HEK293T (cell line): ENCODE measurements at regions not wholly inside any gene's neighbourhood (a gene's known extent, or its start where the extent isn't known, plus 50 kb on each side); places are given as distances from the start of the nearest gene placed in this dataset.
"Not testable (repeated sequence)": the region's sequence is repeated elsewhere in the genome, so short reads cannot be mapped to it uniquely, and the experiment has no call there.

ENCODE experiments used
- CTCF ChIA-PET: fragments of 350-600 bp; formaldehyde crosslinking; extraction: SDS; loops from one replicate; lab custom pipeline; 2021; ENCODE audit warnings: antibody characterized with exemption, inconsistent platforms; lab: Yijun Ruan, JAX
- POLR2A ChIA-PET: fragments of 350-600 bp; formaldehyde crosslinking; extraction: SDS; loops from one replicate; lab custom pipeline; 2020; ENCODE audit warnings: antibody characterized with exemption, inconsistent platforms; lab: Yijun Ruan, JAX
- DNase-seq: peaks from one replicate; pipeline ENCODE4 v3.0.0; 2012; ENCODE audit warnings: mixed read lengths; ENCODE audit errors: extremely low spot score
- ARNT ChIP-seq: fragments of 450-650 bp; IDR thresholded peaks from 2 replicates; pipeline ENCODE4 v1.6.1; 2017; ENCODE audit warnings: mild to moderate bottlenecking
- BHLHE40 ChIP-seq: fragments of 450-650 bp; IDR thresholded peaks from 2 replicates; pipeline ENCODE4 v1.6.1; 2016; ENCODE audit warnings: mild to moderate bottlenecking, moderate library complexity, borderline replicate concordance
- CTBP1 ChIP-seq: fragments of 450-650 bp; IDR thresholded peaks from 2 replicates; pipeline ENCODE4 v1.6.1; 2016; ENCODE audit warnings: borderline replicate concordance
- ELF4 ChIP-seq: fragments of 450-650 bp; IDR thresholded peaks from 2 replicates; pipeline ENCODE4 v1.6.1; 2017; ENCODE audit warnings: antibody characterized with exemption
- FOXA1 ChIP-seq: fragments of 450-650 bp; IDR thresholded peaks from 2 replicates; pipeline ENCODE4 v1.6.1; 2016; ENCODE audit warnings: mild to moderate bottlenecking
- FOXK2 ChIP-seq: fragments of 450-650 bp; IDR thresholded peaks from 2 replicates; pipeline ENCODE4 v1.6.1; 2016; ENCODE audit warnings: mild to moderate bottlenecking
- FOXM1 ChIP-seq: fragments of 450-650 bp; IDR thresholded peaks from 2 replicates; pipeline ENCODE4 v1.6.1; 2017; ENCODE audit warnings: mild to moderate bottlenecking, borderline replicate concordance
- HDGF ChIP-seq: fragments of 450-650 bp; IDR thresholded peaks from 2 replicates; pipeline ENCODE4 v1.6.1; 2017; ENCODE audit warnings: antibody characterized with exemption, borderline replicate concordance
- L3MBTL2 ChIP-seq: fragments of 450-650 bp; conservative IDR thresholded peaks from 2 replicates; pipeline ENCODE4 v1.6.1; 2016; ENCODE audit warnings: mild to moderate bottlenecking
- LEF1 ChIP-seq: fragments of 450-650 bp; IDR thresholded peaks from 2 replicates; pipeline ENCODE4 v1.6.1; 2017; ENCODE audit warnings: mild to moderate bottlenecking, borderline replicate concordance
- NFRKB ChIP-seq: fragments of 450-650 bp; IDR thresholded peaks from 2 replicates; pipeline ENCODE4 v1.6.1; 2016; ENCODE audit warnings: mild to moderate bottlenecking, moderate library complexity
- SP1 ChIP-seq: fragments of 450-650 bp; IDR thresholded peaks from 2 replicates; pipeline ENCODE4 v1.6.1; 2017
- SUZ12 ChIP-seq: fragments of 450-650 bp; IDR thresholded peaks from 2 replicates; pipeline ENCODE4 v1.6.1; 2016; ENCODE audit warnings: mild to moderate bottlenecking
- TARDBP ChIP-seq: fragments of 450-650 bp; IDR thresholded peaks from 2 replicates; pipeline ENCODE4 v1.6.1; 2016
- ZNF384 ChIP-seq: fragments of 450-650 bp; IDR thresholded peaks from 2 replicates; pipeline ENCODE4 v1.6.1; 2016
- TF ChIP-seq, protein P1 (sequence below): fragments of 450-650 bp; IDR thresholded peaks from 2 replicates; pipeline ENCODE4 v1.6.1; 2016

DNA sequence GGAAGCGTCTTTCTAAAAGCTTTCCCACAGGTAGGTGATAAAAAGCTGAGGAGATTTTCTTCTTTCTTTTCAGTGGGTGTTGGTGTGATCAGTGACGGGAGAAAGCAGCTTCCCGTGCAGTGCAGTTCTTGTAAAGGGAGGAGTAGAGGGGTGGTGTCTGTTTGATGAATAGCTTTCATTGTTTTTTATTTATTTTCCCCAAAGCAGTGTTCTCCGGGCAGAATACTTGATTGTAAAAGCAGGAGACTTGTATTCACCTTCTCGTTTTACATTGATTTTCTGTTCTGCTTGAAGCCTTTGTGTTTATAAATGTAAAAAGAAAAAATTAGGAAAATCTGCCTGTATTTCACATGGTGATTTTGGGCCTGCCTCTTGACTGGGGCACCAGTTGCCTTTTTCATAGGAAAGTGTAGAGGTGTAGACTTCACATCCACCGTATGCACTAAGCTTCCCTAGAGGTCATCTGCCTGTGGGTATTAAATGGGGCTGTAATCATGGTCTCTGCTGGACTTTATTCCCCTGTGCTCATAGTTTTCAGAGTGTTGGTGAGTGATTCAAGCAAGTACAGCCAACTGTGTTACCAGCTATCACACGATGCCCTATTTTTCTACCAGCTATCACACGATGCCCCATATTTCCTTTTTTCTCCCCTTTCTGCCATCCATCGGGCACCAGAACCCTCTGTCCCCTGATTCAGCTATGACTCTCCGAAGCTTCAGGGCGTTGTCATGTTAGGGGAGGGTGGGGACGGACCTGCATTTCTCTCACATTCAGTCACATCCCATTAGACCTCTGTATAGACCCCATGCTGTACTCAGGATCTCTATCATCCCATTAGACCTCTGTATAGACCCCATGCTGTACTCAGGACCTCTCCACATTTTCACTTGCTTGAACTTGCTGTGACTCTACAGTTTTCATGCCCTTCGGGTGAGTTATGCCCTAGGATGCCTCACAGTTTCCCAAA lies 526.5 kb downstream of the TRIML1 start:
- DNase-seq, result no peak
- TF ChIP-seq HDGF, result no peak
- no peak for TF ChIP-seq L3MBTL2
- TF ChIP-seq FOXK2, result no peak
- no peak for TF ChIP-seq LEF1
- no peak for TF ChIP-seq ZNF384
- TF ChIP-seq, protein P1, sequence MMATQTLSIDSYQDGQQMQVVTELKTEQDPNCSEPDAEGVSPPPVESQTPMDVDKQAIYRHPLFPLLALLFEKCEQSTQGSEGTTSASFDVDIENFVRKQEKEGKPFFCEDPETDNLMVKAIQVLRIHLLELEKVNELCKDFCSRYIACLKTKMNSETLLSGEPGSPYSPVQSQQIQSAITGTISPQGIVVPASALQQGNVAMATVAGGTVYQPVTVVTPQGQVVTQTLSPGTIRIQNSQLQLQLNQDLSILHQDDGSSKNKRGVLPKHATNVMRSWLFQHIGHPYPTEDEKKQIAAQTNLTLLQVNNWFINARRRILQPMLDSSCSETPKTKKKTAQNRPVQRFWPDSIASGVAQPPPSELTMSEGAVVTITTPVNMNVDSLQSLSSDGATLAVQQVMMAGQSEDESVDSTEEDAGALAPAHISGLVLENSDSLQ, result no peak
- no peak for TF ChIP-seq FOXA1
- no peak for TF ChIP-seq TARDBP
- TF ChIP-seq SP1, result no peak
- no peak for TF ChIP-seq NFRKB
- TF ChIP-seq CTBP1, result no peak
- TF ChIP-seq ARNT, result no peak
- TF ChIP-seq BHLHE40, result no peak
- no peak for TF ChIP-seq SUZ12
- POLR2A ChIA-PET, result no interaction called here
- CTCF ChIA-PET, result no interaction called here

DNA sequence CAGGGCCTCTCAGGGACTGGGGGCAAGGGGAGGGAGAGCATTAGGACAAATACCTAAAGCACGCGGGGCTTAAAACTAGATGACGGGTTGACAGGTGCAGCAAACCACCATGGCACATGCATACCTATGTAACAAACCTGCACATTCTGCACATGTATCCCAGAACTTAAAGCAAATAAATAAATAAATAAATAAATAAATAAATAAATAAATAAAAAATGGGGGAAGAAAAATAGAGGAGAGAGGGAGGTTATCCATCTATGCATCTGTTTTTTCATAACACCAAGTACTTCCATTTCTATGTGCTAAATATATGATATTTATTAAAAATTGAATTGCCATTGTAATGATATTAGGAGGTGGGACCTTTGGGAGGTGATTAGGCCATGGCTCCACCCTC lies 539.5 kb downstream of the TRIML1 start:
- DNase-seq, CTCF ChIA-PET, POLR2A ChIA-PET: not testable (repeated sequence)

DNA sequence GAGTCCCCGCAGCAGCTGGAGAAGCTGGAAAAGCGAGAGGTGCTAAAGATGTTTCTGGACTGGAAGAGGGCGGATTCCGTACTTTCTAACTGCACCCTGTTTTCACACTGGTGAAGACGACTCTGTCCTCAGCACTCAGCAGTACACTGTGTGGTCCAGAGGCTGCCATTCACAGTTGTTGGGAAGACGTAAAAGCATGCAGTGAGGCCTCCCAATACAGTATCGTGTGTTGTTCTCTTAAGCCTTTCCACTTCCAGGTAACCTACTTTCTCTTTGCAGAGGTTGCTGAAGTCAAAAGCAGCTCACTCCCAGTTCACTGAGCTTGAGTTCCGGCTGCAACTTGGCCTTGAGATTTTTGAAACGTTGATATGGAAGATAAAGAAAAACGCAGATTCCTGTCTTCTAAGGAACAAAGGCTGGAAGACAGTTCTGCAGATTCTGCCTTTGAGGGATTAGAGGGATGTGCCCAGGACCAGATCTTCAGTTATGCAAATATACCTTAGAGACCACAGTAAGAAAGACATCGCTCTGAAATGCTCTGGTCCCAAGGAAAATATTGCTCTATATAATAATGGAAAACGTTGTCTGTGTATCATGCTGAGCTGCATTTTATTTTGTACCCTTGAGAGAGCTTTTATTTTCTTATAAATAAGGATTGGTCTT lies 540.9 kb downstream of the TRIML1 start:
- ChIA-PET CTCF (no interaction called here), POLR2A (no interaction called here)
- no peak for DNase-seq
- no peak for TF ChIP-seq SUZ12

DNA sequence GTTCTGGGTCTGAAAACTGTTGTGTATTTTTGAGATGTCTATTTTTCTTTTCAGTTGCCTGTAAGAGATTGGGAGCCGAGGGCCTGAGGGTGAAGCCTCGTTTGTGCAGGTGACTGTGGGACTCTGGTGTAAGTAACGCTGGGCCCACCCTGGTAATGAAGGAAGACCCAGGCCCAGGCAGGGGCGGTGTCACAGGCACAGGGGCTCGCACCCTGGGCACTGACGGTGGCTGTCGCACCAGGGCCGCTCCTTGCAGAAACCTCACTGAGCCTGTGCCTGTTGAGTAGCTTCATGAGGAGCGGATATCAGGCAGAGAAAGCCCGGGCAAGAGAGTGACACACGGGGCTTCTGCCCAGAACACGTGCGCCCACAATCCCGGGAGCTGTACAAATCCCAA lies 541.4 kb downstream of the TRIML1 start:
- CTCF ChIA-PET, result no interaction called here
- no peak for DNase-seq
- POLR2A ChIA-PET, result no interaction called here
- TF ChIP-seq LEF1, result no peak
- no peak for TF ChIP-seq NFRKB
- no peak for TF ChIP-seq ZNF384
- no peak for TF ChIP-seq L3MBTL2
- TF ChIP-seq FOXK2, result no peak
- TF ChIP-seq FOXM1, result no peak
- TF ChIP-seq HDGF, result no peak
- no peak for TF ChIP-seq BHLHE40
- TF ChIP-seq ARNT, result no peak
- TF ChIP-seq TARDBP, result no peak

DNA sequence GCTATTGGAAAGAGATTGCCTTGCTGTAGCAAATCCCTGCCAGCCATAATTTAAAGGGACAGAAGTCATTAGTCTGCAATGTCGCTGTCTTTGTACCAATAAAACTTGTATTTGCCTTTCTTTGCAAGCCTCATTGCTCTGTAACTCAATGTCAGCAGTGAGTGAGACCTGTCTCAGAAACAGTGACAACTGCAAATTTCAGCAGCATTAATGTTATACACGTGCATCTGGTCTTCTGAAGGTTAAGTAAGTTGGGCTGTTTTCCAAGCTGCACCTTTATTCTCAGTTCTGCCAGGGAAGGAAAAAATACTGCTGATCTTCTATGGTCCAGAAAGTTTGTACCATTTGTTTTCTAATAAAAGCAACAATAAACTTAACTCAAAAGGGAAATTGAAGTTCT lies 543.1 kb downstream of the TRIML1 start:
- DNase-seq, result no peak
- ChIA-PET POLR2A (no interaction called here), CTCF (no interaction called here)
- TF ChIP-seq HDGF, result no peak
- TF ChIP-seq FOXM1, result no peak
- TF ChIP-seq SUZ12, result no peak
- TF ChIP-seq ELF4, result no peak
- no peak for TF ChIP-seq SP1
- TF ChIP-seq L3MBTL2, result no peak
- no peak for TF ChIP-seq CTBP1

DNA sequence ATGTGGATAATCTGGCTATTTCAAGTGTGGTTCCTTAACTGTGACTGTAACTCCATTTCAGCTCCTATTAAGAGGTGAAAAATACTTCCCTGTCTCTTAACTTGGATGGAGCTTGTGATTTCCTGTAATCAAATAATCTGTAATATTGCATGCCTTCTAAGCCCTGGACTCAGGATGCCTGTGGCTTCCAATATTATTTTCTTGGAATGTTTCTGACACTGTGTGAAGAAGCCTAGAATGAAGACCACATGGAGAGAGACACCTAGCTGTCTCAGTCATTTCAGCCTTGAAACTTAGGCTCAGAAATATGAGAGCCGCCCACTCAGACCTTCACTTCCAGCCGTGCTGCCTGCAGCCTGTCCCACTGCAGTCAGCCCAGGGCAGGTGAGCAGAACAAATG lies 544.3 kb downstream of the TRIML1 start:
- ChIA-PET CTCF (no interaction called here), POLR2A (no interaction called here)
- TF ChIP-seq ZNF384, result no peak
- no peak for TF ChIP-seq FOXK2
- TF ChIP-seq HDGF, result no peak
- TF ChIP-seq, protein P1, result no peak
- TF ChIP-seq FOXM1, result no peak
- TF ChIP-seq LEF1, result no peak
- no peak for TF ChIP-seq BHLHE40
- TF ChIP-seq L3MBTL2, result no peak
- TF ChIP-seq ELF4, result no peak
- TF ChIP-seq SP1, result no peak
- TF ChIP-seq FOXA1, result no peak
- no peak for TF ChIP-seq TARDBP
- TF ChIP-seq ARNT, result no peak
- no peak for TF ChIP-seq SUZ12
- TF ChIP-seq CTBP1, result no peak
- TF ChIP-seq NFRKB, result no peak
- DNase-seq, result no peak

DNA sequence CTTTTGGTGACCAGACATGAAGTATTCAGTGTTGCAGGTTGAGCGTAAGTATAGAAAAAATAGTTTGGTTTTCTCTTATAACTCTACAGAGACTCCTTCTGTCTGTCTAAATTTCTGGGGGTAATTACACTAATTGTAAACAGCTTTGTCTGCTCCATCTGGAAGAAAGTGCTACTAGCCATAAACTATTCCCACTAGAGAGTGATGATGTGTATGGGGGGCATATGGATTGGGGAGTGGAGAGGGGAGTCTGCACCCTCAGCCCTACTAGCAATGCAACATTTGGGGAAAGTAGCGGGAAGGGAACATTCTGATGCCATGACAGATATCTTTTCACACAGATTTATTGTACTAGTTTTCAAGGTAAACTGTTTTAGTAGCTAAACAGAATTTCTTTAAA lies 549.7 kb downstream of the TRIML1 start:
- POLR2A ChIA-PET, result no interaction called here
- TF ChIP-seq FOXK2, result no peak
- TF ChIP-seq NFRKB, result no peak
- CTCF ChIA-PET, result no interaction called here
- DNase-seq, result no peak
